Fibroblast of skin of right quadriceps (primary cell): ENCODE measurements at regions not wholly inside any gene's neighbourhood (a gene's known extent, or its start where the extent isn't known, plus 50 kb on each side); places are given as distances from the start of the nearest gene placed in this dataset.
A peak's percentile ranks its signal among the peaks of the same experiment; 100 is the strongest.

ENCODE experiments used
- DNase-seq: peaks from one replicate; pipeline ENCODE4 v3.0.0-alpha.2; 2013

DNA sequence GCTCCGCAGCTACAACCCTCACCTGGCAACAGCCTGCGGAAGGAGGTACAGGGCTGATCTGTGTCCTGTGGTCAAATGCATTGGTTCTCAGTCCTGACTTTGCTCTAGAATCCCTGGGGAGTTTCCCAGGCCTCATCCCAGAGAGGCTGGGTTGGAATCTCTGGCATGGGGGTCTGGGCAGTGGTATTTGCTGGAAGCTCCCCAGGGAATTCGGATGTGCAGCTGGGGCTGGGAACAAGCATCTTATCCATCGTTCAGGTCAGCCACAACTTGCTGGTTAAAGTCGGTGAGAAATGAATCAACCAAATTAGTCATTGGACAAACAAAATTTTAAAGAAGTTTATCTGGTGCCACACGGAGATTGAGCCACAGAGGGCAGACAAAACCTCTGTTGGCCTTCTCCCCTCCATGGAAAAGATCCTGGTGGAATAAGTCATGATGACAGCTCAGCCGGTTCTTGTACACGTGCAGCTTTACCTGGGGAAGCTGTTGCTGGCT, 231.2 kb downstream of the FOXL1 start:
- DNase-seq = peak; percentile 90

DNA sequence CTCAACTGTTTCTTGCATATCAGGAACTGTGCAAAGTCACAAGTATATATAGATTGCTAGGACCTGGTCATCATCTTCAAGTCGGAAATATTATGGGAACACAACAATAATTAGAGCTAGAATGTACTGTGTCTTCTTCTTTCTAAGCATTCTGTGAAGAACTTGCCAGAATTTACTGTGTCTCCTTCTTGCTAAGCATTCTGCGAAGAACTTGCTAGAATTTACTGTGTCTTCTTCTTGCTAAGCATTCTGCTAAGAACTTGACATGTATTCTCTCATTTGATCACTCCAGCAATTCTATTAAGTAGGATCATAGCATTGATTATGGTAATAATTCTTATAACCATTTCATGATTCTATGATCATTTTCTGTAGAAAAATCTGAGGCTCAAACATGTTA, 231.7 kb downstream of the FOXL1 start:
- DNase-seq = no peak

DNA sequence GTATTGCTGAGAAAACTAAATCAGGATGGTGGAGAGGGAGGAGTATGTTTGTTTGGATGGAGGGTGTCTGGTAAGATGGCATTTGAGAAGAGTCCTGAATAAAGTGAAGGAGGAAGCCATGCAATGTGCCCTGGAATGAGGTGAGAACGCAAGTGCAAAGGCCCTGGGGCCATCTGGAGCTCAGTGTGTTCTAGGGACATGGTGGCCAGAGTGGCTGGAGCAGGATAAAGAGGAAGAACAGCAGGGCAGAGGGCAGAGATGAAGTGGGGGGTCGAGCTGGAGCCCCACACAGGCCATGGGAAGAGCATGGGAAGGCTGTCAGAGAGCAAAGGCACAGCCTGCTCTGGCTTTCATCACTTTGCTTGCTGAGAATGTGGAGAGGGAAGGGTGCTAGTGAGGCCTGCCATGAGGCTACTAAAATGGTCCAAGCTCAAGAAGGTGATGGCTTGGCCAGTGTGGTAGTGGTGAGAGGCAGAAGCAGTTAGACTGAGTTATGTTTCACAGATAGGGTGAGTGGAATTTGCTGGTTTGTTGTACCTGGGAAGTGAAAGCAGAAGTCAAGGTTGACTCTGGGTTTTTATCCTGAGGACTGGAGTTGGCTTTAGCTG, 234.1 kb downstream of the FOXL1 start:
- DNase-seq = no peak

DNA sequence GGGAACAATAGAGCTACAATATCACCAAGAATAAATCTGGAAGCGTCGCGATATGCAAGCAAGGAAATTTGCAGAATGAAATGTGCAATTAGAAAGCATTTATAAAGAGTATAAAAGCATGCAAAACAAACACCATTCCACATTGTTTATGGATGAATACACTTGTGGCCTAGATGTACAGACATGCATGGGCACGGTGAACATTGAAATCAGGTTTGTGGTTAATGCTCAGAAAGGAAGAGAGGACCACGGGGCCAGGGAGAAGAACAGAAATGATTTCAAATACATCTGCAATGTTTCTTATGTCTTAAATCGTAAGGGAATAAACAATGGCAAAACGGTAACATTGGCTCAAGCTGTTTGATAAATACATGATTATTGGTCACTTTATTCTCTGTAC, 235.9 kb downstream of the FOXL1 start:
- DNase-seq = no peak

DNA sequence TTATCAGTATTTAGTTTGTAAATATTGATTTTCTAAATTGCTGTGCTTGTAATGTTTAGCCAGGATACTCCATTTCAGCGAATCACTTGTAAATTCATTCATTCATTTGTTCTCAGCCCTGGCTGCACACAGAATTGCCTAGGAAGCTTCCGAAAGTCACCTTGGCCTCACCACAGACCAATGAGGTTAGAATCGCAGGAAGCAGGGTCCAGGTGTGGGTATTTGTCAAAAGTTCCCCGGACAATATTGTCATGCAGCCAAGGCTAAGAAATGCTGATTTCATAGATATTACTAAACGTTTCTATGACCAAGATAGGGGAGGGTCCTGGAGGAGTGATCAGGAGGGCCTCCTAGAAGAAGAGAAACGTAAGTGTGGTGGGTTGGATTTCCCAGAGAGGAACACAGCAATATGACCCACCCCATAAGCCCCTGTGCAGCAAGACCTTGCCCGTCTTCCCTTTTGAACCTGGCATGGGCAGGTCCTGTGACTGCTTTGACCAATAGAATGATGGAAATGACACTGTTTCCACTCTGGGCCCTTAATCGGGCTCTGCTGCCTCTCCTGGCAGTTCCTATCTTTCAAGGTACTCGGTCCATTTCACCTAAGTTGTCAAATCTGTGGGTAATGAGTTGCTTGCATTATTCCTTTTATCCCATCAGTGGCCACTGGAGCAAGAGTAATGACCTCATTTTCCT, 238.7 kb downstream of the FOXL1 start:
- no peak for DNase-seq

DNA sequence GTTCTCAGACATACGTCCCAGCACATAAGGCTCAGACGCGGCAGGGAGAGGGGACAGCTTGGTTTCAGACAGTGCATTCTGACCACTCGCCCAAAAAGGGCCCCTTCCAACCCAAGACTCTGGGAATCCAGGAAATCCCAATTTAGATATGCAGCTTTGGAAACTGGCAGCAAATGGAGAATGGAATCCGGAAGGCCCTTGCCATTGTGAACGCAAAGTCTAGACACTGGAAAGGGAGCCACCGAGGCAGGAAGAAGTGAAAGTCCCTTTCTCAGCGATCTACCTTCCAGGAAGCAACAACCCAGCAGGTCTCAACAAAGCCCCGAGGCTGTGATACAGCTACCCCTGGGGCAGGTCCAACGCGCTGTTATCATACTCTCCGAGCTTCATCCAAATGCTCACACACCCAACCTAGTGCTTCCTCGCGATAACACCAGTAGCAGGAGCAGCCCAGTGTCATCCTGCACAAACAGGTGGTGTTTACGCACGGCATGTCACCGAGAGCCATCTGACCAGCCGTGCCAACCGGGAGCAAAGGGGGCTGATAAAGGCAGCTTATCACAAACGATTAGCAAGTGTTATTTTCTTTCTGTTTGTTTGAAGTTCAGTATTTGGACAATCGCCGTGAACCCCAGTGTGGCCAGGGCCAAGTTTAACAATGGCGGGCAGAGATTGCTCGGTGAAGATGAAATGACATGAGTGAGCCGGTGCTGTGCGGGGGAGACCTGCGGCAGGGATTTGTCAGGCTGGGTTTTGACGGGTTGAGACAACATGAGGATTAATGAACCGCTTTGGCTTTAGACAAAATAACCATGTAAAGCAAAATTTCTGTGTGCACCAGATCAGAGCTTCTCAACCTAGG, 240.6 kb downstream of the FOXL1 start:
- DNase-seq = no peak

DNA sequence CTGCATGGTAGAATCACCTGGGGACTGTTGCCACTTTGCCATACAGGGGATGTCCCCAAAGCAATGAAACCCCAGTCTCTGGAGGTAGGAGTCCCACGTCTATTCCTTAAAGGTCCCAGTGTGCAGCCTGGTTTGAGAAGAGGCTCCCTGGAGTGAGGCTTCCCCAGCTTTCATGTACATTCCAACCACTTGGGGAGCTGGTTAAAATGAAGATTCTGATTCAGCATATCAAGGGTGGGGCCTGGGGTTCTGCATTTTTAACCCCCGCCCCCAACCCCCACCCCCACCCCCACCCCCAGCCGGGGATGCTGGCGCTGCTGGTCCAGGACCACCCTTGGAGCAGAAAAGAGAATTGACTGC, 241.2 kb downstream of the FOXL1 start:
- DNase-seq = no peak

DNA sequence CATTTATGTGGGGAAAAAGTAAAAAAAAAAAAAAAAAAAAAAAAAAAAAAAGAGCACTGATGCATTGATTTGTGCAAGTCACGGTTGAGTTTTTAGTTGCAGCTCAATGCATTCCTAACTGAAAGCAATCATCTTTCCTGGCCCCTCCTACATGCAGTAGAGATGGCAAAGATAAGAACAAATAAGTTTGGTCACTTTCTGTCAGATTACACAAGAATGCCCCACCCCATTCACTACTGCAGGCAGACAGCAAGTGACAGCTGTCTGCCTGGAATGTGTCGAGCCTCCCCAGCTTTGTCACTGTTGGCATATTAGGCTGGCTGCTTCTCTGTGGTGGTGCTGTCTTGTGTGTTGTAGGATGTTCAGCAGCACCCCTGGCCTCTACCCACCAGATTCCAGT, 243.5 kb downstream of the FOXL1 start:
- no peak for DNase-seq

DNA sequence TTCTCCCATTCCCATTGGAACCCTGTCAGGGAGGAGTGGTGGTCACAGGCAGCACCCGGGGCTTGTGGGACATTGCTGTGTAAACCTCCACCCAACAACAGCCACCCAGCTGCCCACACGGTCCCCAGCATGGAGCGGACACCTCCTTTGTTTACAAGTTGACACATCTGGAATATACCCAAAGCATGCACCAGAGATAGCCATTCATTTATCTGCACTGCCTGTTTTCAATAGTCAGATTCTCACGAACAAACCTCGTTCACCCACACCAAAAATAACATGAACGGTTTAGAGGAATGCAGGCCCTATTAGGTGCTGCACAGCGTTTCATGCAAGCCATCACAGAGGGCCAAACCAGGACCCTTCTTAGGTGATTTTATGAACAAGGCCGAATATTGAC, 244.8 kb downstream of the FOXL1 start:
- no peak for DNase-seq

DNA sequence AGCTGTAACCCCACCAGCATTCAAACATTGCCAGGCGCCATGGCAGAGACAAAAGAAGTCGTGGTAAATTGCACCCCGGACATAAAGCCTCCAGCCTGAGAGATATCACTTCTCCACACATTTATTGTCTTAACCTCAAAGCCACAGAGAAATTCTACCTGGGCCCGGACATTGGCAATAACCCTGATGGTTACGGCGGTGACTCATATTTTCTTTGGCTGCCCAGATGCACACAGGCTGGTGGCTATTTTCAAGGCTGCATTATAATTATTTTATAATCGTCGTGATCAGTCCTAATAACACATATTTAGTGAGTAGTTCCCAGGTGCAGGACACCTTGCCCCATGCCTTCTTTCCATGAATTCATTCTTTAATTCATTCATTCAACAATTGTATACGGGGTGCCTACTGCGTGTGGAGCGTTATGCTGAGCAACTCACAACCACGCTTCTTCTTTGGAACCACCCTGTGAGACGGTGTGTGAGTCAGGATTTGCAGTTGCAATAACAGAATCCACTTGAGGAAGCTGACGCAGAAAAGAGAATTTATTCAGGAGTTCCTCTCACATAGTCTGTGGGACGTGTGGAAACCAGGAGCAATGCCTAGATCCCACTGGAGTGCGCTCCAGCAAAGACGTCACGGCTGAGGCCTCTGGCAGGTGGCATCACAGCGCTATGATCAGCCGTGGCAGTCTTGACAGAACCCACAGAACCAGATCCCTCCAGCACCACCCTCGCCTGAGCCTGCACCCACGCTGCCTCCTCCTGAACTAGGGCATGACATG, 245.7 kb downstream of the FOXL1 start:
- peak; percentile 52 for DNase-seq

DNA sequence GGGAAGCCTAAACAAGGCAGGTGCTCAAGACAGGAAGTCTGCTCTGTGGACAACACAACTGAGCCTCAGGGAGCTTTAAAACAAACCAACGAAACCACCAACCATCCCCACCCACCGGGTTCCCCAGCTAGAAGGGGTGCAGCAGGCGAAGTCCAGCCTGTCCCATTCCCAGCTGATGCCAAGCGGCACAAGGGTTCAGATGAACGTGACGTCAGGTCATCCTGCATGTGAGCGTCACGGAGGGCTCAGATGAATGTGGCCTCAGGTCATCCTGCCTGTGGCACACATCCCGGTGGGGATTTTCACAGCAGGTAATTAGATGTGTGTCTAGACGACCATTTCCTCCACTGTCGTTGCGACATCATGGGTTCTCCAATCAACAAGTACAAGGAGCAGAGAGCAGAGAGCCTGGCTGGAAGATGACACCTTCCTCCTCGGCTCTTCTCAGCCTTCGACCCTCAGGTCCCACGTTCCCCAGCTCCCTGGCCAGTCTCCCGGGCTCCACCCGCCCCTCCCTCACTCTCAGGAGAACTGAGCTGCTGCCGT, 246.5 kb downstream of the FOXL1 start:
- no peak for DNase-seq

DNA sequence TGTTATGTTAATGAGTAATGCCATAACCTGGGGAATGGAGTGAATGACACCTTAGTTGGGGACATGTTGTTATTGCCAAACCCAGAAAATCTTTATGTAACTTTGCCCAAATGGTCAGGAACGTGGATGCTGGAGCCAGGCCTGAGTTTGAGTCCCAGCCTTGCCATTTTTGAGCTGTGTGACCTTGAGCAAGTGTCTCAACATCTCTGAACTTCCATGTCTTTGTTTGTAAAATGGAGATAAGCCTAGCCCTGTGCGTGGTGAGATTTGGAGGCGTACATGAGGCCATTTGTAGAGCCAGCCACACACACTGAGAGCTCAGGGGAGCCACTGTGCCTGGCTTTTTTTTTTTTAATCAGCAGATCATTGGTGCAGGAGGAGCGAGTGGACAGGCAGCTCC, 247.3 kb downstream of the FOXL1 start:
- no peak for DNase-seq

DNA sequence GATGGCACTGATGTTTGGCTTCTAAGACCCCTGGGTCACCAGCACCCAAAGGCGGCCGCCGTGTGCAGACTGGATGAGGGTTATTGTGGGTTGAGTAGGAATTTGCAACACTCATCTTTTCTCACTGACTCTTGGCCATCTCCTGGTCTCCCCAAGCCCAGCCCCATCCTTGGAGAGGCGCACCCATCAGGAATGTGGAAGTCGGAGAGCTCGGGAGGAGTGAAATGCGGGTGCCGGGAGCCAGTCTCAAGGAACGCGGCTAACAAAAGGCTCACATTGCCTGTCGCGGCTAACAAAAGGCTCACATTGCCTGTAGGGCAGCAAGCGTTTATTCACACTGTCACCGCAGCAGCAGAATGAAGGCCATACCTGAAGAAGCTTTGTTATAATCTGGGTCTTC, 248.6 kb downstream of the FOXL1 start:
- peak; percentile 32 for DNase-seq

DNA sequence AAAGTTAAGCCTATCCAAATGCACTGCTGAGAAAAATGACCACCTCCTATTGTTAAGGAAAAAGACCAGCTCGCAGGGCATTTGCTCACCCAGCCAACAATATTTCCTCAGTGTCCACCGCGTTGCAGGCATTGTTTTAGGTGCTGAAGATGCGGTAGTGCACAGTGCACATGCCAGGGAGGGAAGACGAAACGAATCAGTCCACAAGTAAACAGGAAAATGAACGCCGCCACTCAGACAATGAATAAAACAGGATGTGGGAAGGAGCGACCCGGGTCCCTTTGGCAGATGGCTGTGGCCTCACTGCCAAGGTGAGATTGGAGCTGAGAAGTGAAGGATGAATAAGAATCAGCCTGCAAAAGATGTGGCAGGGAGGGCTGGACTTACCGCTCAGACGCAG, 249.2 kb downstream of the FOXL1 start:
- DNase-seq = no peak

DNA sequence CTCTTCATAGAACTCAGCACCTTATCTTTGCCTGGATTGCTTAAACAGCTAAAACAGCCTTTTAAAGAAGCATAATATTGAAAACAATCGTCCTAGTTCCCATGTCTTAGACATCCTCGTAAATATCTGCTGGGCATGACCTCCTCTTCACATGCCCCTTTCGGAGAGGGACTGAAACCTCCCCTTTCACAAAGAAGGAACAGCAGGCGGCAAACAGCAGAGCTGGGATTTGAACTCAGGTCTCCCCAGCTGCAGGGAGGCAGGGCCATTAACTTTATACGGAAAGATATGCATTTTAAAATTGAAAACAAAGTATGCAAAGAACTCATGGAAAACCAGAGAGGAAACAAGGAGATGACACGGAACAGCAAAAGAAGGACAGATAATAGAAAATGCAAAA, 249.9 kb downstream of the FOXL1 start:
- DNase-seq = no peak

DNA sequence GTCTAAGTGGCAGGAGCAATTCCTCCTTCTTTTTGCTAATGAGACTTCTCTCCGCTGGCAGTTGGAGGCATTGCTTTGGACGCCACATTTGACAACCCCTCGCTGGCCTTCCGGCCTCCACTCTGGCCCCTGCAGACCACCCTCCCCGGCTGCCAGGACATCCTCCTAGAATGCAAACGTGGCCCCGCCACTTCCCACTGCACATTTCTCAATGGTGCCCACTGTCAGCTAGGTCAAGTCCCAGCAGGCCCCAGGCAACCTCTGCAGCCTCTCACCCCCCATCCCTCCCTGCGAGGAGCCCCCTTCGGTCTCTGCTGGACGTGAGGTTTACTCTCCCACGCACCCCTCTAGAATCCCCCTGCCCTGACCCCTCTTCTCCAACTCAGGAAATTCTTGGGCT, 250.3 kb downstream of the FOXL1 start:
- DNase-seq = no peak

DNA sequence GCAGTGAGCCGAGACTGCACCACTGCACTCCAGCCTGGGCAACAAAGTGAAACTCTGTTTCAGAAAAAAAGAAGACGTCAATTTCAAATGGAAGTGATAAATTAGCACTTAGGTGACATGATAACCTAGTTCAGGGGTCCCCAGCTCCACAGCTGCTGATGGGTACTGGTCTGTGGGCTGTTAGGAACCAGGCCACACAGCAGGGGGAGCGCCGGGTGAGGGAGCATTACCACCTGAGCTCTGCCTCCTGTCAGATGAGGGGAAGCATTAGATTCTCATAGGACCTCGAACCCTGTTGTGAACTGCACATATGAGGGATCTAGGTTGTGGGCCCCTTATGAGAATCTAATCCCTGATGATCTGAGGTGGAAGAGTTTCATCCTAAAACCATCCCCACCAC, 253.0 kb downstream of the FOXL1 start:
- no peak for DNase-seq

DNA sequence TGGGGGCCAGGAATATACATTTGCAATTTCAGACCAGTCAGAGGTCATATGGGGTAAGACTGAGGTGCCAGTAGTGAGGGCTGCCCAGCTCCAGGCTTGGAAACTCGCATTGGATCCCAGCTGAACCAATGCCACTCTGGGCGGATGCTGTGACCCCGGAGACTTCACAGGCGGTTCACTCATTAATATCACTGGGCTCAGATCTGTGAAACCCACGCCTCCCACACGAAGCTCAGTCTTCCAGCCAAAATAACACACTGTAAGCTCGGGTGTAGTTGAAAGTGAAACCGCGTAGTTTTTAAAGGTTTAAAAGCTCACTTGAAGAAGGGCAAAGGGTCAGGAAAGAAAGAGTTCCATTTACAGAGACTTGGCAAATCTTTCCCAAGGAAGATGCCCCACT, 254.8 kb downstream of the FOXL1 start:
- no peak for DNase-seq

DNA sequence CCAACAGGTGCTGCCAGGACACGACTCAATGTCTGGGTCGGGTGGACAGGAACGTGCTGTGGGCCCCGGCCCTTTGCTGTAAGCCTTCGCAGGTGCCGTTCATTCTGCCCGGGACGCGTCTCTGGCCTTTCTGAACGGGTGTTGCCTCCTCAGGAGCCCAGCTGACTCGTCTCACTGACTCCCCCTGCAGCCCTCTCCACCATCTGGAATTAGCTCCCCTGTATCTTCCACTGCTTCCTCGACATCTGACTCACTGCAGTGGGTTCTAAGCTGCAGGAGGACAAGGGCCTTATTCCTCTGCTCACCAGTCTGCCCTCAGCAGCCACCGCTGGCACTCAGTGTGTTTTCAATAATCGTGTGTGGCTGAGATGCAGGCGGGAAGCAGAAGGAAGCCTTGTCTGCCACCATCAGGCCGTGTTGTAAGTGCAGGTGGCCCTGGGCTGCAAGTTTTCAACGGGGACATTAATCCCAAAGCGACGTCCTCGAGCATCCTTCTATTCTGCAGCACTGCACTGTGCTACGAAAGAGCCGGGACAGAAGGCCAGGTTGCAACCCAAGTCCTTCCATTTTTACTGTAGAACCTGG, 256.2 kb downstream of the FOXL1 start:
- peak; percentile 84 for DNase-seq

DNA sequence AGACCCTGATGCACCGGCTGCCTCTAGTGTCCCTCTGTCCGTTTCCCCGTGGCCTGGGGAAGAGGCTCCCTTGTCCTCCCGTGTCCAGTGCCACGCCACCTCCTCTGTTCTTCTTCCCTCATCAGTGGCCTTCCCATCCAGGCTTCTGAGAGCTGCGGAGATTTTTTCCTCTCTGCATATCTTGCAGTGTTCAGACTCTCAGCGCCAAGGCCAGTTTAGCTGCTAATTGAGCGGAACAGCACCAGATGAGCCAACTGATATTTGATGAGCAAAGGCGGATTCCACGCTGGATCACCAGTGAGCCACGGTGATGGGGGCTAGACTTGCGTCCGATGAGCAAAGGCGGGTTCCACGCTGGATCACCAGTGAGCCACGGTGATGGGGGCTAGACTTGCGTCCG, 257.6 kb downstream of the FOXL1 start:
- no peak for DNase-seq

DNA sequence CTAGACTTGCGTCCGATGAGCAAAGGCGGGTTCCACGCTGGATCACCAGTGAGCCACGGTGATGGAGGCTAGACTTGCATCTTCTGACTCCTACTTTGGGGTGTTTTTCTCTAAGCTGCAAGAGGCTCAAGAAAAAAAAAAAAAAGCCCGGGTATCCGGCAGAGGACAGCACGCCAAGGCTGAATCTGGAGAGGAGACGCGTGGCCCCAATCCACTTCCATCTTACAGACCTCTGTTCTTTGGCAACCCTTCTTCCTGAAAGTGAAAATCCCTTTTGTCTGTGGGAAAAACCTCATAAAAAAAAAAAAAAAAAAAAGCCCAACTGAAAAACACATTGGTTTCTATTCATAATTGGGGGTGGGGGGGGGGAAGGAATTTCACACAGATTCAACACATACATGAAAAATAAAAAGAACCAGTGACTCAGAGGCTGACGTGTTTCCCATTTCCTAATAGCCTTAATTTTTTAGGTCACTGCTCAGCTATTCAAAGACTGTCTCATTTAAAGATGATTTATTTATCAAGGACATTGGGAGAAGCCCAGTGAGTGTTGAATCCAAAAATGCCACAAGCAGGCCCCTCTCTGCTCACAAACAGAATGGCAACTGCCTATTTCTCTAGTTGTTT, 258.3 kb downstream of the FOXL1 start:
- DNase-seq = peak; percentile 98

DNA sequence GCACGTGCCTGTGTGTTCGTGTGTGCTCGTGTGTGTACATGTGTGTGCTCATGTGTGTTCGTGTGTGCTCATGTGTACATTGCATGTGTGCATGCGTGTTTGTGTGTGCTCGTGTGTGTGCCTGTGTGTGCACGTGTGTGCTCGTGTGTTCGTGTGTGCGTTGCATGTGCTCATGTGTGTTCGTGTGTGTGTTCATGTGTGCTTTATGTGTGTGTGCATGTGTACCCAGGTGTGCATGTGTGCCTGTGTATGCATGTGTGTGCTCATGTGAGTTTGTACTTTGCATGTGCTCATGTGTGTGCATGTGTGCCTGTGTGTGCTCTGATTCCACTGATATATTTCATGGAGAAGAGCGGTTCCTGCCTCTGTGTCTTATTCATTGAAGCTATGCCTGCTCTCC, 265.5 kb downstream of the FOXL1 start:
- no peak for DNase-seq
